Osteoblast (primary cell): ENCODE measurements at regions not wholly inside any gene's neighbourhood (a gene's known extent, or its start where the extent isn't known, plus 50 kb on each side); places are given as distances from the start of the nearest gene placed in this dataset.

Experiments used
- DNase-seq: peaks from one replicate; pipeline ENCODE4 v3.0.0; 2011; ENCODE audit warnings: low spot score, mixed read lengths; ENCODE audit not compliant: insufficient read length; ENCODE audit errors: missing footprints
- H2AFZ ChIP-seq: 2 replicates; pipeline ENCODE4 v1.6.0; 2011; ENCODE audit warnings: mild to moderate bottlenecking, low read length
- H3K27ac ChIP-seq: 2 replicates; pipeline ENCODE4 v1.5.1; 2011; ENCODE audit warnings: mild to moderate bottlenecking, low read depth, low read length, moderate library complexity
- H3K27me3 ChIP-seq: 2 replicates; pipeline ENCODE4 v1.6.0; 2012; ENCODE audit warnings: mild to moderate bottlenecking, control low read depth, inconsistent platforms, low read length, moderate library complexity; ENCODE audit not compliant: insufficient read depth
- H3K36me3 ChIP-seq: 2 replicates; pipeline ENCODE4 v1.5.1; 2011; ENCODE audit warnings: mild to moderate bottlenecking, low read length, control low read depth, moderate library complexity; ENCODE audit not compliant: insufficient read depth
- H3K4me1 ChIP-seq: 2 replicates; pipeline ENCODE4 v1.5.1; 2011; ENCODE audit warnings: mild to moderate bottlenecking, low read length, control low read depth, moderate library complexity; ENCODE audit not compliant: insufficient read depth
- H3K4me2 ChIP-seq: 2 replicates; pipeline ENCODE4 v1.6.0; 2011; ENCODE audit warnings: mild to moderate bottlenecking, low read length; ENCODE audit not compliant: insufficient read depth
- H3K4me3 ChIP-seq: fragments of 200-600 bp; sonication (generic); 3 replicates; pipeline ENCODE4 v1.5.1; 2012; ENCODE audit warnings: mild to moderate bottlenecking, low read length, inconsistent platforms; ENCODE audit not compliant: insufficient read depth
- H3K79me2 ChIP-seq: 2 replicates; pipeline ENCODE4 v1.6.0; 2012; ENCODE audit warnings: mild to moderate bottlenecking, low read length, control low read depth, inconsistent platforms; ENCODE audit not compliant: insufficient read depth
- H3K9me3 ChIP-seq: 2 replicates; pipeline ENCODE4 v1.5.1; 2011; ENCODE audit warnings: low read depth, low read length, control low read depth
- H4K20me1 ChIP-seq: 2 replicates; pipeline ENCODE4 v1.6.0; 2012; ENCODE audit warnings: mild to moderate bottlenecking, low read length, control low read depth; ENCODE audit not compliant: insufficient read depth
- CTCF ChIP-seq: IDR thresholded peaks from 2 replicates; pipeline ENCODE4 v1.5.1; 2011; ENCODE audit warnings: mild to moderate bottlenecking, low read depth, low read length, moderate library complexity; ENCODE audit errors: extremely low read depth

- DNase-seq, result no peak
- no peaks in the 10 kb centered on the region for H3K27me3 ChIP-seq
- peaks cover 4% of the 10 kb centered on the region for H3K36me3 ChIP-seq
- H4K20me1 ChIP-seq, result no peaks in the 10 kb centered on the region
- H3K27ac ChIP-seq, result no peak overlapping the region
- no peak for TF ChIP-seq CTCF
- no peaks in the 10 kb centered on the region for H3K4me1 ChIP-seq
- no peaks in the 10 kb centered on the region for H3K79me2 ChIP-seq
- H3K4me3 ChIP-seq, result no peak overlapping the region
- H3K9me3 ChIP-seq, result no peaks in the 10 kb centered on the region
- no peak overlapping the region for H3K4me2 ChIP-seq
- no peak overlapping the region for H2AFZ ChIP-seq
Measured at GRCh38 chr2:74074487-74074886, 73.2 kb downstream of the BOLA3 start.

GRCh38 chr2:74076074-74076470 is 71.6 kb downstream of the BOLA3 start:
- TF ChIP-seq CTCF, result no peak
- no peak overlapping the region for H2AFZ ChIP-seq
- H3K27ac ChIP-seq, result no peak overlapping the region
- peaks cover 3% of the 10 kb centered on the region for H4K20me1 ChIP-seq
- no peaks in the 10 kb centered on the region for H3K9me3 ChIP-seq
- no peaks in the 10 kb centered on the region for H3K79me2 ChIP-seq
- H3K27me3 ChIP-seq, result no peaks in the 10 kb centered on the region
- DNase-seq, result no peak
- peaks cover 12% of the 10 kb centered on the region for H3K4me1 ChIP-seq
- H3K4me2 ChIP-seq, result no peak overlapping the region
- peaks cover 4% of the 10 kb centered on the region for H3K36me3 ChIP-seq
- H3K4me3 ChIP-seq, result no peak overlapping the region

- Histone ChIP-seq H3K4me1 (peaks cover 16% of the 10 kb centered on the region), H3K4me3 (no peak overlapping the region), H3K4me2 (no peak overlapping the region), H2AFZ (no peak overlapping the region), H3K27me3 (no peaks in the 10 kb centered on the region), H4K20me1 (peaks cover 3% of the 10 kb centered on the region), H3K27ac (no peak overlapping the region), H3K9me3 (no peaks in the 10 kb centered on the region), H3K36me3 (peaks cover 4% of the 10 kb centered on the region), H3K79me2 (no peaks in the 10 kb centered on the region)
- TF ChIP-seq CTCF, result no peak
- no peak for DNase-seq
Measured at GRCh38 chr2:74077636-74078035, 70.1 kb downstream of the BOLA3 start.

GRCh38 chr2:74078466-74078865 is 69.2 kb downstream of the BOLA3 start:
- peaks cover 3% of the 10 kb centered on the region for H4K20me1 ChIP-seq
- TF ChIP-seq CTCF, result no peak

More at GRCh38 chr2:74078466-74078865, 69.2 kb downstream of the BOLA3 start:
- H3K27me3 ChIP-seq, result no peaks in the 10 kb centered on the region
- H3K27ac ChIP-seq, result no peak overlapping the region
- peaks cover 7% of the 10 kb centered on the region for H3K36me3 ChIP-seq
- no peak overlapping the region for H3K4me3 ChIP-seq
- H3K79me2 ChIP-seq, result no peaks in the 10 kb centered on the region
- no peak overlapping the region for H2AFZ ChIP-seq
- H3K4me2 ChIP-seq, result no peak overlapping the region
- no peaks in the 10 kb centered on the region for H3K9me3 ChIP-seq
- peaks cover 16% of the 10 kb centered on the region for H3K4me1 ChIP-seq
- DNase-seq, result no peak
